Activated CD4-positive, alpha-beta T cell treated with anti-CD3 and anti-CD28 coated beads, Interleukin-2, amount 50 U/mL, for 48 hours (primary cell): ENCODE measurements at regions not wholly inside any gene's neighbourhood (a gene's known extent, or its start where the extent isn't known, plus 50 kb on each side); places are given as distances from the start of the nearest gene placed in this dataset.
"Not testable (repeated sequence)": the region's sequence is repeated elsewhere in the genome, so short reads cannot be mapped to it uniquely, and the experiment has no call there.

Source experiments
- DNase-seq, 2 experiments: peaks; one replicate each; pipeline ENCODE4 v3.0.0-alpha.2; 2020

GRCh38 chr16:82295290-82296201, 125.5 kb upstream of the MPHOSPH6 start:
- DNase-seq: no peak

DNA sequence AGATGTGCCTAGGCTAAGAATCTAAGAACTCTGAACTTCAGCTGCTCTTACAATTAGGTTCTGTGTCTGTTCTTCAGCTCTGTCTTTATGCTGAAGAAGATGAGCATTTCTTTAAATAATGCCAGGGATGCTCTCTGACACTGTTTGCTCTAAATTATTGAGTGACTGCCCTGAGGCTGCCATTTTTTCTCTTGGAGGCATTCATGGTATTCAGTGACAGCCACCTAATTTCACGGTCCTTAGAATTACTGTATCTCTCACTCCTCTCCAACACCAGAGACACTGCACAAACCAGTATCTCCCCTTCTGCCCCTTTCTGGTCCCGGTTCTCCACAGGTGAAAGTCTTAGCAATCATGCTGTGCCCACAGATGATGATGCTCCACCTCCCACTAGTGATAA, 123.6 kb upstream of the MPHOSPH6 start:
- DNase-seq: no peak

DNA sequence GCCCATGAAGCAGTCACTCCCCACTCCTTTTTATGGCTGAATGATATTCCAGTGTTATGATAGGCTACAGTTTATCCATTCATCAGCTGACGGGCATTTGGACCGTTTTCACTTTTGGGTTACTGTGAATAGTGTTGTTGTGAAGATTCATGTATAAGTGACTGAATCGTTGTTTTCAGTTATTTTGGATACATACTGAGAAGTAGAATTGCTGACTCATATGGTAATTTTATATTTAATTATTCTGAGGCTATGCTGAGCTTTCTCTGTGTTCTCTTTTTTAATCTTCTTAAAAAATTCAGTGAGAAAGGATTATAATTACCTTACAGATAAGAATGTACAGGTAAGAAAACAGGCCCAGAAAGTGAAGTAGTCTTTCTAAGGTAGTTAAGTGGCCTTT, 117.9 kb upstream of the MPHOSPH6 start:
- DNase-seq: no peak

DNA sequence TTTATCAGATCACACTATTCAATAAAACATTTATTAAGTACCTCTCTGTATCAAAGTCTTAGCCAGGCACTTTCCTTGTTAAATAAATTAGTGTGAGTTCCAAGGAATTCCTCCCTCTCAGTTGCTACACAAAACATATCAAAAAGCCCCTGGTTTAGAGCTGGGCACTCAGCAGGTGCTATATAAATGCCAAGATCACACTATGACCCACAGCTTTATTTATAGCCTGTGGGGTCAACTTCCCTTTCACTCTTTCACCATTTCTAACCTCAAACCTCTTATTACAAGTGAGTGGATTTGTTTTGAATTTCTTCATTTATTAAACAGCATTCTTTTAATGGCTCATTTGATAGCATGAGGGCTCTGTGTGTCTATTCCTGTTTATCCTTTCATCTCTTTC, 112.6 kb upstream of the MPHOSPH6 start:
- no peak for DNase-seq

DNA sequence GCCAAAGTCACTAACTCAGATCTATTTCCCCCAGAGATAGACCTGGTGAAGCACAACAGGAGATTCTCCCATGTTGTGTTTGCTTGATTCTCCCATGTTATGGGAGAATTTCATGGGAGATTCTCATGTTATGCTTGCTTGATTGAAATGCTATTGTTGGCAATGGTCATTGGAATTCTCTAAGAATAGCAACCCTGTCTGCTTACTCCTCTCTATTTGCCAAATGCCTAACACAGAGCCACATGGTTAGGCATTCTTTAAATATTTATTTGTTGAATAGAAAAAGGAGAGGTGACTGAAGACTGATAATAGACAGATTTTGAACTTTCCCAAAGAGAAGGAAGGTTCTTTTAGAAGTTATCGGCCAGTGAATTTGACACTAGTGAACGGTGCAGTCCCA, 111.5 kb upstream of the MPHOSPH6 start:
- DNase-seq: no peak

GRCh38 chr16:82280867-82281266, 110.8 kb upstream of the MPHOSPH6 start:
- no peak for DNase-seq

DNA sequence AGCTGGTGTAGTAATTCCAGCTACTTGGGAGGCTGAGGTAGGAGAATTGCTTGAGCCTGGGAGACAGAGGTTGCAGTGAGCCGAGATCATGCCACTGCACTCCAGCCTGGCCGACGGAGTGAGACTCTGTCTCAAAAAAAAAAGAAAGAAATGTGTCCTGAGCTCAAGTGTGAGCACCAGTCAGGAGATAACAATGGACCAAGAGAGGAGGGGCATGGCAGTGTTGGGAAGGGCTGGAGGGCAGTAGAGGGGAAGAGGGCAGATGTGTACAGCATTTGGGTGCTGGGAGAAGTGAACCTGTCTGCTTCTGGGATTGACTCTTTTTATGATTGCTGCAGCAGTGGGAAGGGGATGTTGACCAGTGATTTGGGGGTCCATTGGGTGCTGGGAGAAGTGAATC, 105.3 kb upstream of the MPHOSPH6 start:
- DNase-seq: not testable (repeated sequence)

DNA sequence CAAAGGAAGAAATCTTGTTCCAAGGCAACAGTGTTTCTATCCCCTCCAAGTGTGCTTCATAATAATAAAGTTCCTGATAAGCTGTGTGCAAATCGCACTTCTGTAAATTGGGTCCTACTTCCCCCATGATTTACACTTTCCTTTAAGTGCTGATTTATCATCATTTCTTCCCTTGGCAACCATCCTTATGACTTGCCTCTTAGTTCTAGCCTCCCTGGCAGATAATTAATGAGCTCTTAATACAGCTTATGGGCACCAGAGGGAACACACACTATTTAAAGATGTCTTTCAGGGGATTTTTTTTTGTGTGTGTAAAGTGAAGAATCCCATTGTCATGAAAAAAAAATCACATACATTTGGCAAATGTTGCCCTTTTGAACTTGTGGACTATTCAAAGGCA, 101.6 kb upstream of the MPHOSPH6 start:
- no peak for DNase-seq

DNA sequence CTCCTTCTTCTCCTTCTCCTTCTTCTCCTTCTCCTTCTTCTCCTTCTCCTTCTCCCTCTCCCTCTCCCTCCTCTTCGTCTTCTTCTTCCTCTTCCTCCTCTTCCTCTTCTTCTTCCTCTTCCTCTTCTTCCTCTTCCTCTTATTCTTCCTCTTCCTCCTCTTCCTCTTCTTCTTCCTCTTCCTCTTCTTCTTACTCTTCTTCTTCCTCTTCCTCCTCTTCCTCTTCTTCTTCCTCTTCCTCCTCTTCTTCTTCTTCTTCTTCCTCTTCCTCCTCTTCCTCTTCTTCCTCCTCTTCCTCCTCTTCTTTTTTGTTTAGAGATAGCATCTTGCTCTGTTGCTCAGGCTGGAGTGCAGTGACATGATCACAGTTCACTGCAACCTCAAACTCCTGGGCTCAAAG, 97.7 kb upstream of the MPHOSPH6 start:
- not testable (repeated sequence) for DNase-seq

GRCh38 chr16:82265809-82266208, 95.8 kb upstream of the MPHOSPH6 start:
- no peak for DNase-seq

GRCh38 chr16:82264756-82265155, 94.7 kb upstream of the MPHOSPH6 start:
- no peak for DNase-seq

DNA sequence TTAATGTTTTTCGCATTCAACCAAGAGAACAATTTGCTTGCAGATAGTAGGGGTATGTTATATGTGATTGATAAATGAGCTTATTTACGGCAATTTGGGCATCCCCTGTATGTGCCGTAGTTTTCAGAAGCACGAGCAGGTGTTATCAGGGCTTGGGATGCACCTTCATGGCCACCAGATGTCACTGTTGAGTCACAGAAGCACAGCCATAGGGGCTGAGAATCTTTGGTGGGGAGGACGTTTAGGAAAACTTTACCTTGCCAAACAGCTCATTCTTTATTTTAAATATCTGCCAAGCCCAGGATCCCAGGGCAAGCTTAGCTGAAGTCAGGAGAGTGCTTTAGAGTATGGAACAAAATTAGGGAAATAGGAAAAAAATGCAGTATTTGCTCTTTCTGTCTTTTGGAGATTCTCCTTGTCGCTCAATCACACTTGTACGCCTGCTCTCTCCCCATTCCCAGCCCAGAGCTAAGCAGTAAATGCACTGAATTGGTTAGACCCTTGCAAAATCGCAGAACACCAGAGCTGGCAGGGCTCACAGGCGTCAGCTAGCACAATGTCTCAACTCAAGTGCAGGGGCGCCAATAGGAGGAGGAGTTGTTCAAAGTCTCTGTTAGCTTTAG, 93.6 kb upstream of the MPHOSPH6 start:
- DNase-seq: peak; percentile 42 to 53

DNA sequence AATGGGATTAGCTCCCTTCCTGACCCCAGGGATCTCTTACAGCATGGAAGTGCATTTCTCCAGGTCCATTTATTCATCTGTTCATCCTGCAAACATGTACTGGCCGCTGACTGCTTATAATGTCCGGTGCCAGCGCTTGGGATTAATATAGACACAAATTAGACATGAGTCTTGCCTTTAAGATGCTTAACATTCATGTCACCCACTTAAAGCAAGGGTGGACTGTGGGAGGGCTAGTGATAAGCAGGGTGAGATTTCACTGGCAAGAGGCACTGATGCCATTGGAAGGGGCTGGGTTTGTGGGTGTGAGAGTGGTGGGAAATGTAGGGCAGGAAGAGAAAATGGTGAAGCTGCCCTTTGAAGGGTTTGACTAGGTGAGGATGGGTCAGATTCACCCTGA, 92.2 kb upstream of the MPHOSPH6 start:
- DNase-seq: no peak

DNA sequence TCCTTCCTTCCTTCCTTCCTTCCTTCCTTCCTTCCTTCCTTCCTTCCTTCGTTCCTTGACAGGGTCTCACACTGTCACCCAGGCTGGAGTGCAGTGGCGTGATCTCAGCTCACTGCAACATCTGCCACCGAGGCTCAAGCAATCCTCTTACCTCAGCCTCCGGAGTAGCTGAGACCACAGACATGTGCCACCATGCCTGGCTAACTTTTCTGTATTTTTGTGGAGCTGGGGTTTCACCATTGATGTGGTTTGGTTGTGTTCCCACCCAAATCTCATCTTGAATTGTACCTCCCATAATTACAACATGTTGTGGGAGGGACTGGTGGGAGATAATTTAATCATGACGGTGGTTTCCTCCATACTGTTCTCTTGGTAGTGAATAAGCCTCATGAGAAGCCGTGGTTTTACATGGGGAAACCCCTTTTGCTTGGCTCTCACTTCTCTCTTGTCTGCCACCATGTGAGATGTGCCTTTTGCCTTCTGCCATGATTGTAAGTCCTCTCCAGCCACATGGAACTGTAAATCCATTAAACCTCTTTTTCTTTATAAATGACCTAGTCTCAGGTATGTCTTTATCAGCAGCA, 90.3 kb upstream of the MPHOSPH6 start:
- no peak for DNase-seq

DNA sequence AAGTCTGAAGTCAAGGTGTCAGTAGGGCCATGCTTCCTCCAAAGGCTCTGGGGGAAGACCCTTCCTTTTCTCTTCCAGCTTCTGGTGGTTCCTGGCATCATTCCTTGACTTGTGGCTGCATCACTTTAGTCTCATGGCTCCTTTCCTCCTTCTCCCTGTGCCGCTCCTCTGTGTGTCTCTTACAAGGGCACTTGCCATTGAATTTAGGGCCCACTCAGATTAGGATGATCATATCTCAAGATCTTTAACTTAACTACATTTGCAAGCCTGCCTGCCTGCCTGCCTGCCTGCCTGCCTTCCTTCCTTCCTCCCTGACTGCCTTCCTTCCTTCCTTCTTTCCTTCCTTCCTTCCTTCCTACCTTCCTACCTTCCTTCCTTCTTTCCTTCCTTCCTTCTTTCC, 89.7 kb upstream of the MPHOSPH6 start:
- DNase-seq: no peak

GRCh38 chr16:82257990-82258389, 88.0 kb upstream of the MPHOSPH6 start:
- no peak for DNase-seq

GRCh38 chr16:82252582-82252981, 82.6 kb upstream of the MPHOSPH6 start:
- DNase-seq: no peak

GRCh38 chr16:82248677-82249076, 78.7 kb upstream of the MPHOSPH6 start:
- no peak for DNase-seq

DNA sequence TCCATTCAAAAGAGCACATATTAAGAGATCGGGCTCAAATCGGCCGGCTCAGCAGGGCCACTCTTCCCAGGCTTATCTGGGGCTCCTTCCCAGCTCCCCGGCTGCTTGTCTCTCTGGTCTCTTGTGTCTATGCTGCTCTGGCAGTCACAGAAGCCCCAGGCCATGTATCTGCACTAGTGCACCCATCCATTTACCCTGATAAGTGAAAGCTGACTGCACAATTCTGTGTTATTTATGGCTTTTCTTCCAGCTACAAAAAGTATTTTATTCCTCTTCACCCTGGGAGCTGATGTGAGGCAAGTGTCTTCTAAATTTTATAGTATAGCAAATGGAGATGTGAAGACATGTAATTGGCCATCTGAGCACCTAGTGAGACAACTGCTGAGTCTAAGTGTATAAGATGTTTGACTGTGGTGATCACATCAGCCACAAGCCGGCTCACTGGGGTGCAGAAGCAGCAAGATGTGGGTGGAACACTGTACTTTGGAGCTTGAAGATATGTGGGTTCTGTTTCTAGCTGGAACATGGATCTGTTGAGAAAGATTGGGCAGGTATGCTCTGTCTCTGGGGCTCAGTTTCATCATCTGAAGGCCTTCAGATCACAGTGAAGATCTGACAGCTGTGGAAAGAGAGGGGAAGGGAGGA, 78.1 kb upstream of the MPHOSPH6 start:
- no peak for DNase-seq

GRCh38 chr16:82242201-82242600, 72.2 kb upstream of the MPHOSPH6 start:
- no peak for DNase-seq

GRCh38 chr16:82241469-82242052, 71.5 kb upstream of the MPHOSPH6 start:
- DNase-seq: no peak

- no peak for DNase-seq
Observed at GRCh38 chr16:82240111-82240510, 70.1 kb upstream of the MPHOSPH6 start.

GRCh38 chr16:82236875-82237274, 66.9 kb upstream of the MPHOSPH6 start:
- no peak for DNase-seq
